RWPE2 (cell line): ENCODE measurements at regions not wholly inside any gene's neighbourhood (a gene's known extent, or its start where the extent isn't known, plus 50 kb on each side); places are given as distances from the start of the nearest gene placed in this dataset.

Source experiments
- ATAC-seq: fragments of 200-7000 bp; cut with Tn5 transposase; 3 replicates; pipeline ENCODE4 v1.9.1; 2021; ENCODE audit warnings: low read depth
- DNase-seq: peaks from one replicate; pipeline ENCODE4 v3.0.0-alpha.2; 2020; ENCODE audit warnings: low spot score
- H3K27ac ChIP-seq: fragments of 450-650 bp; 2 replicates; pipeline ENCODE4 v1.5.1; 2017; ENCODE audit warnings: mild to moderate bottlenecking; ENCODE audit not compliant: poor library complexity, severe bottlenecking
- H3K27me3 ChIP-seq: fragments of 250-450 bp; sonication (Bioruptor Pico); 2 replicates; pipeline ENCODE4 v1.5.1; 2021; ENCODE audit warnings: mild to moderate bottlenecking, moderate library complexity; ENCODE audit not compliant: insufficient read depth, poor library complexity, severe bottlenecking
- H3K36me3 ChIP-seq: fragments of 250-450 bp; sonication (Bioruptor Pico); 2 replicates; pipeline ENCODE4 v1.5.1; 2020; ENCODE audit warnings: low read depth, mild to moderate bottlenecking, moderate library complexity
- H3K4me1 ChIP-seq: fragments of 250-450 bp; sonication (Bioruptor Pico); 2 replicates; pipeline ENCODE4 v1.5.1; 2021; ENCODE audit warnings: mild to moderate bottlenecking, moderate library complexity; ENCODE audit not compliant: insufficient read depth, poor library complexity, severe bottlenecking
- H3K4me3 ChIP-seq: fragments of 250-450 bp; sonication (Bioruptor Pico); 2 replicates; pipeline ENCODE4 v1.5.1; 2021; ENCODE audit warnings: mild to moderate bottlenecking, moderate library complexity; ENCODE audit not compliant: severe bottlenecking
- H3K9me3 ChIP-seq: fragments of 250-450 bp; sonication (Bioruptor Pico); 2 replicates; pipeline ENCODE4 v1.5.1; 2021; ENCODE audit warnings: mild to moderate bottlenecking, moderate library complexity; ENCODE audit not compliant: severe bottlenecking
- TF ChIP-seq, protein P1 (sequence below): fragments of 450-650 bp; IDR thresholded peaks from one replicate; pipeline ENCODE4 v1.5.1; 2017; ENCODE audit warnings: mild to moderate bottlenecking, moderate library complexity; ENCODE audit not compliant: poor library complexity, severe bottlenecking

DNA sequence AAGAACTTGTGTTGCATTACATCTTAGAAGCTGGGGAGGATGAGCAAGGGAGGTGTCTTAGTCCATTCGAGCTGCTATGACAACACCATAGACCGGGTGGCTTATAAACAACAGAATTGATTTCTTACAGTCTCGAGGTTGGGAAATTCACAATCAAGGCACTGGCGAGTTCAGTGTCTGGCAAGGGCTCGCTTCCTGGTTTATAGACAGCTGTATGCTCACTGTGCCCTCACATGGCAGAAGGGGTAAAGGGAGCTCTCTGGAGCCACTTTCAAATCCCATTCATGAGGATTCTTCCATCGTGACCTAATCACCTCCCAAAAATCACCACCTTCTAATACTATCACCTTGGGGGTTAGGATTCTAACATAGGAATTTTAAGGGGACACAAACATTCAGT is 150.0 kb upstream of the NECTIN1 start:
- no peak overlapping the region for H3K27ac ChIP-seq
- peaks cover 7% of the 10 kb centered on the region for H3K27me3 ChIP-seq
- H3K4me1 ChIP-seq: no peaks in the 10 kb centered on the region
- DNase-seq: no peak
- no peak for ATAC-seq
- H3K9me3 ChIP-seq: no peaks in the 10 kb centered on the region
- H3K4me3 ChIP-seq: no peak overlapping the region
- TF ChIP-seq, protein P1, sequence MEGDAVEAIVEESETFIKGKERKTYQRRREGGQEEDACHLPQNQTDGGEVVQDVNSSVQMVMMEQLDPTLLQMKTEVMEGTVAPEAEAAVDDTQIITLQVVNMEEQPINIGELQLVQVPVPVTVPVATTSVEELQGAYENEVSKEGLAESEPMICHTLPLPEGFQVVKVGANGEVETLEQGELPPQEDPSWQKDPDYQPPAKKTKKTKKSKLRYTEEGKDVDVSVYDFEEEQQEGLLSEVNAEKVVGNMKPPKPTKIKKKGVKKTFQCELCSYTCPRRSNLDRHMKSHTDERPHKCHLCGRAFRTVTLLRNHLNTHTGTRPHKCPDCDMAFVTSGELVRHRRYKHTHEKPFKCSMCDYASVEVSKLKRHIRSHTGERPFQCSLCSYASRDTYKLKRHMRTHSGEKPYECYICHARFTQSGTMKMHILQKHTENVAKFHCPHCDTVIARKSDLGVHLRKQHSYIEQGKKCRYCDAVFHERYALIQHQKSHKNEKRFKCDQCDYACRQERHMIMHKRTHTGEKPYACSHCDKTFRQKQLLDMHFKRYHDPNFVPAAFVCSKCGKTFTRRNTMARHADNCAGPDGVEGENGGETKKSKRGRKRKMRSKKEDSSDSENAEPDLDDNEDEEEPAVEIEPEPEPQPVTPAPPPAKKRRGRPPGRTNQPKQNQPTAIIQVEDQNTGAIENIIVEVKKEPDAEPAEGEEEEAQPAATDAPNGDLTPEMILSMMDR: no peak
- H3K36me3 ChIP-seq: no peaks in the 10 kb centered on the region

- peaks cover 8% of the 10 kb centered on the region for H3K27me3 ChIP-seq
- TF ChIP-seq, protein P1: no peak
- ATAC-seq (no peak), DNase-seq (no peak)
- H3K36me3 ChIP-seq: no peaks in the 10 kb centered on the region
- no peaks in the 10 kb centered on the region for H3K4me1 ChIP-seq
- no peaks in the 10 kb centered on the region for H3K9me3 ChIP-seq
- no peak overlapping the region for H3K4me3 ChIP-seq
- no peak overlapping the region for H3K27ac ChIP-seq
Observed at GRCh38 chr11:119876841-119877240, 147.8 kb upstream of the NECTIN1 start.

DNA sequence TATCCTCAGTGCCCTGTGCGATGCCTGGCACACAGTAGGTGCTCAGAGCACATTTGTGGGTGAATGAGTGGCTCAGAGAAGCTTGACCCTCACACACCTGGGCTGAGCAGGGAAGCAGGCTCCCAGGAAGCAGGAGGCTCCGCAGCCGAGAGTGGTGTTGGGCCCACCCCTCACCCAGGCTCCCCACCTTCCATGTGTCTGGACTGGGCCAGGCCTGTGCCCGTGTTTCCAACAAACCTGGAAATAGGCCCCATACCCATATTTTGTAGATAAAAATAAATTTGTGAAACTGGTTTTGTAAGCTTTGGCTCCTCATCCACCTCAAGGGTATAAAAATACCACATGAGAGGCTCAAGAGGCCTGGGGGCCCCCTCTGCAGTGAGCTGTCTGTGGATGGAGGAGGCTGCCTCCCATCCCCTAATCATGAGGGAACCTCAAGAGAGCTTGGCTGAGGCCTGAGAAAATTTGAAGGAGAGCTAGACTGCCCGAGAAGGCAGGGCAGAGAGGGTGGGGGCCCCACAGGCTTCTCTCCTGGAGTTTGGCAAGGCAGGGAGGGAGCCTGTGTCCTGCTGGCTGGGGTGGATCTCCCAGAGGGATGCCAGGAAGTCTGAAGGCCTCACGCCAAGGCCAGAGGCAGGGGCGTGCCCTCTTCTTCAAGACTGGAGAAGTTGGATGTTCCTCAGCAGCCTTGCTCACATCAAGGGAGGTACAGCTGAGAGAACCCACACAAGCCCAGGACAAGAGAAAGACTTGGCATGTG is 147.0 kb upstream of the NECTIN1 start:
- ATAC-seq: no peak

GRCh38 chr11:119874660-119875238 is 145.7 kb upstream of the NECTIN1 start:
- H3K36me3 ChIP-seq: no peaks in the 10 kb centered on the region
- no peak for DNase-seq
- no peaks in the 10 kb centered on the region for H3K9me3 ChIP-seq
- H3K27ac ChIP-seq: no peak overlapping the region
- peaks cover 16% of the 10 kb centered on the region for H3K27me3 ChIP-seq
- no peak for ATAC-seq
- no peak overlapping the region for H3K4me3 ChIP-seq
- no peaks in the 10 kb centered on the region for H3K4me1 ChIP-seq
- TF ChIP-seq, protein P1: no peak

More for the DNA sequence above, 147.0 kb upstream of the NECTIN1 start:
- Histone ChIP-seq H3K27ac (no peak overlapping the region), H3K36me3 (no peaks in the 10 kb centered on the region), H3K4me1 (no peaks in the 10 kb centered on the region), H3K27me3 (peaks cover 13% of the 10 kb centered on the region), H3K4me3 (no peak overlapping the region), H3K9me3 (no peaks in the 10 kb centered on the region)
- TF ChIP-seq, protein P1: no peak
- no peak for DNase-seq
